H1 (cell line): ENCODE measurements at regions not wholly inside any gene's neighbourhood (a gene's known extent, or its start where the extent isn't known, plus 50 kb on each side); places are given as distances from the start of the nearest gene placed in this dataset.

Experiments used
- ATF3 ChIP-seq: IDR thresholded peaks from 2 replicates; pipeline ENCODE4 v1.6.1; 2011; ENCODE audit warnings: low read depth, mild to moderate bottlenecking, low read length; ENCODE audit not compliant: insufficient read depth
- CHD1 ChIP-seq: IDR thresholded peaks from 2 replicates; pipeline ENCODE4 v1.6.1; 2012; ENCODE audit warnings: low read depth, low read length, improper control_type of control experiment
- CHD7 ChIP-seq: fragments of 300-600 bp; sonication (generic); IDR thresholded peaks from 2 replicates; pipeline ENCODE4 v1.7.1; 2012; ENCODE audit warnings: low read length, moderate library complexity, mild to moderate bottlenecking, inconsistent platforms; ENCODE audit not compliant: insufficient replicate concordance
- JUN ChIP-seq: IDR thresholded peaks from 2 replicates; pipeline ENCODE4 v1.6.1; 2011; ENCODE audit warnings: low read depth, mild to moderate bottlenecking, improper control_type of control experiment, low read length
- KDM4A ChIP-seq: IDR thresholded peaks from one replicate; pipeline ENCODE4 v1.7.1; 2012; ENCODE audit warnings: low read depth, mild to moderate bottlenecking, moderate library complexity, low read length, inconsistent platforms; ENCODE audit not compliant: severe bottlenecking
- KDM5A ChIP-seq: fragments of 200-600 bp; IDR thresholded peaks from 2 replicates; pipeline ENCODE4 v1.7.1; 2012; ENCODE audit warnings: mild to moderate bottlenecking, low read length, inconsistent platforms, mixed read lengths
- MAFK ChIP-seq: IDR thresholded peaks from 2 replicates; pipeline ENCODE4 v1.6.1; 2012; ENCODE audit warnings: low read depth, mild to moderate bottlenecking, improper control_type of control experiment, low read length
- RBBP5 ChIP-seq: IDR thresholded peaks from 2 replicates; pipeline ENCODE4 v1.7.1; 2012; ENCODE audit warnings: low read depth, mild to moderate bottlenecking, inconsistent platforms, low read length, moderate library complexity, borderline replicate concordance
- RFX5 ChIP-seq: IDR thresholded peaks from 2 replicates; pipeline ENCODE4 v1.6.1; 2011; ENCODE audit warnings: low read depth, low read length, improper control_type of control experiment, borderline replicate concordance
- SAP30 ChIP-seq: fragments of 300-600 bp; sonication (generic); IDR thresholded peaks from 2 replicates; pipeline ENCODE4 v1.7.1; 2012; ENCODE audit warnings: low read length, moderate library complexity, mild to moderate bottlenecking, inconsistent platforms; ENCODE audit not compliant: insufficient read depth, insufficient replicate concordance
- SUZ12 ChIP-seq: fragments of 200-600 bp; sonication (generic); IDR thresholded peaks from 2 replicates; pipeline ENCODE4 v1.6.1; 2012; ENCODE audit warnings: mild to moderate bottlenecking, inconsistent platforms, low read length, moderate library complexity, mixed read lengths
- YY1 ChIP-seq: IDR thresholded peaks from 2 replicates; pipeline ENCODE4 v1.6.1; 2011; ENCODE audit warnings: low read depth, mild to moderate bottlenecking, low read length

GRCh38 chr1:215501496-215501895, 65.6 kb upstream of the KCTD3 start (continued):
- no peak for TF ChIP-seq CHD7
- TF ChIP-seq KDM5A: no peak
- TF ChIP-seq JUN: no peak
- TF ChIP-seq SAP30: no peak
- no peak for TF ChIP-seq RBBP5
- TF ChIP-seq YY1: no peak
- TF ChIP-seq KDM4A: no peak
- TF ChIP-seq SUZ12: no peak
- no peak for TF ChIP-seq RFX5
- no peak for TF ChIP-seq MAFK
- no peak for TF ChIP-seq CHD1
- no peak for TF ChIP-seq ATF3
